A673 (cell line): ENCODE measurements at regions not wholly inside any gene's neighbourhood (a gene's known extent, or its start where the extent isn't known, plus 50 kb on each side); places are given as distances from the start of the nearest gene placed in this dataset.

Source experiments
- CTCF ChIP-seq: fragments of 300-800, 200-600 bp; sonication (generic); conservative IDR thresholded peaks from 2 replicates; pipeline ENCODE4 v1.5.1; 2017; ENCODE audit warnings: low read depth, mild to moderate bottlenecking, antibody characterized with exemption, low read length, moderate library complexity, mixed read lengths
- EZH2 ChIP-seq: fragments of 200-600 bp; sonication (generic); IDR thresholded peaks from 2 replicates; pipeline ENCODE4 v1.6.1; 2017; ENCODE audit warnings: borderline replicate concordance, low read depth, mild to moderate bottlenecking, mixed read lengths, antibody characterized with exemption, low read length; ENCODE audit not compliant: poor library complexity, severe bottlenecking

GRCh38 chr12:23028158-23028802 lies 403.3 kb downstream of the ETNK1 start:
- TF ChIP-seq CTCF: no peak
- no peak for TF ChIP-seq EZH2
